ENCODE measurements at regions not wholly inside any gene's neighbourhood (a gene's known extent, or its start where the extent isn't known, plus 50 kb on each side); places are given as distances from the start of the nearest gene placed in this dataset.

DNA sequence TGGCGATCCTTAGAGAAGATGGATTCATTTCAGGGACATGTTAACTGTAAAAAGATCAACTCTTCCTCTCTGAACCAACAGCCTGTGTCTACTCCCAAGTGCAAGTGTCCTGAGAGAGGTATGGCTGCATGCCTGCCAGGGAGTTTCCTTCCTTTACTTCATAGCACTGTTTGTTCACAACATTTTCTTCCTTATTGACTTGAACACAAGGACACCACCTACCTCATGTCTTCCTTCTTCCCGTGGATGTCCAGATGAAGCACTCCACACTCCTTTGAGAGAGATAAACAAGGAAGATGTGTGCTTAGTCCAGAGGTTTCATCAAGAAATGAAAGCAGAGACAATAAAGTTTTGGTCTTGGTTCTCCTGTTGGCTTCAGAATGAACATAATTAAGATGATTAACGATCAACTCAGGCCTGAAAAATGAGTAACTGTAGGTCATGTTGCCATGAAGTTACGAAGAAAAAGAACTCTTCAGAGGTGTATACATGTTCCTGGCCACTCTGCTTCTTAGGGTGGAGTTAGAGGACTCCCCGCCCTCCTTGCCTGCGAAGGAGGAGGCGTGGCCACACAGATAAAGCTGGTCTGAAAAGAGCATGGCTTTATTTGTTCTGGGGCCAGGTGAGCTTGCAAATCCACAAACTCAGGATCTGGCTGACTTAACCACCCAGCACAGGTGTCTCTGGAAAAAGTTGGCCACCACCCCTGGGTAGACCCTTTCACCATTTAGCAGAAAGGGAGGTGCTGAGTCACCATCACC is 155.0 kb upstream of the KCTD1 start:
- Histone ChIP-seq H3K4me1 (ENCODE audit: insufficient read depth) (no peaks in the 10 kb centered on the region), H3K36me3 (ENCODE audit: insufficient read depth) (no peaks in the 10 kb centered on the region), H3K27ac (ENCODE audit: low read depth) (no peak overlapping the region), H3K4me3 (ENCODE audit: low read depth, low read length) (no peak overlapping the region)
- WGBS, result 74% methylated on average over 7 of the region's 7 CpGs
- DNase-seq (ENCODE audit: extremely low spot score), result no peak

DNA sequence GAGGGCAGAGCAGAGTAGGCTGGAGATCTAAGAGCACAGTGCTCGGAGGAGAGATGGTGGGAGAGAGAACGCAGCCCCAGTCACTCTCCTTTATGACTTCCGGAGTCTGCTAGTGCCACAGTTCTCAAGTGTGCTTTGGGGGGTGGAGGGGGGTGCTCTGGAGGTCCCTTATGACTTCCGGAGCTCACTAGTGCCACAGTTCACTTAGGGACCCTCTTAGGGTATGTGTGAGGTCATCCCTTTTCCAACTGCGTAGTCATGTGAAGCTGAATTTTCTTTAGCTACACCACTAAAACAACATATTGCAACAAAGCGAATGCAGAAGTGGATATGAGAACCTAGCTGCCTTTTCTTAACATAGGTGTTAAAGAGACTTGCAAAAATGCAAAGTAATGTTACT is 153.7 kb upstream of the KCTD1 start:
- no peaks in the 10 kb centered on the region for H3K36me3 ChIP-seq (ENCODE audit: insufficient read depth)
- H3K4me1 ChIP-seq (ENCODE audit: insufficient read depth), result no peaks in the 10 kb centered on the region
- H3K27ac ChIP-seq (ENCODE audit: low read depth), result no peak overlapping the region
- 57% methylated on average over 6 of the region's 6 CpGs for WGBS
- DNase-seq (ENCODE audit: extremely low spot score), result no peak
- no peak overlapping the region for H3K4me3 ChIP-seq (ENCODE audit: low read depth, low read length)

DNA sequence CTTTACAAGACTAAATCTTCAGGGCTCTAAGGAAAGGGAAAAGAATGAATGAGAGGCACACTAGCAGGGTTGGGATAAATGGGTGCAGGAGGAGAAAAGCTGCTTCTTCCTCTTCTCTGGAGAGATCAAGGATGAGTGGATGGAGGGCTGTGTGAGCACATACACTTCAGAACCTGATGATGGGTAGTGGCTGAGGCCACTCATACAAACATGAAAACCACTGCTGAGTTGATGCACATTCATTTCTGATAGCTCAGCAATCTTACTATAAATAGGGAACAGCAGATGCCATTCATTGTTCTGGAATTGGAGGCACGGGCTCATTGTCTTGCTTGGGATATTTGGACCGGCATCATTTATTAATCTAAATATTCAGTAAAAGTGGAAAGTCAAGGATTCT is 152.4 kb upstream of the KCTD1 start:
- no peak overlapping the region for H3K27ac ChIP-seq (ENCODE audit: low read depth)
- no peaks in the 10 kb centered on the region for H3K4me1 ChIP-seq (ENCODE audit: insufficient read depth)
- WGBS, result 82% methylated on average over 2 of the region's 2 CpGs
- no peak for DNase-seq (ENCODE audit: extremely low spot score)
- H3K4me3 ChIP-seq (ENCODE audit: low read depth, low read length), result no peak overlapping the region
- no peaks in the 10 kb centered on the region for H3K36me3 ChIP-seq (ENCODE audit: insufficient read depth)

DNA sequence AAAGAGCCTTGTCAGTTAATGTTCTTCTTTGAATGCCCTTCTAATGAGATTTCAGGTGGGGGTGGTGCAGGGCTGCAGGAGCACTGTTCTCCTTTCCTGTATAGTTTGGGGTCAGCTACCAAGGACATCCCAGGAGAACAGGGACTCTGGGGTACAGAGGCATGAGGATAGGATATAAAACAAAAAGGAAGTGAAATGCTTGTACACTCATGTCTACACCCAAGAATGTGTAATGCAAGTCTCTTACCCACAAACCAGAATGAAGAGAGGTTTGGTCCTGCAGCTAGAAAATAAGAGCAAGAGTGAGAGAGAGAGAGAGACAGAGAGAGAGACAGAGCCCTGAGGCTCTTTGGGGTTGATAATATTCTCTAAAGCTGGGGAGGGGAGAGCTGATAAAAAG is 151.8 kb upstream of the KCTD1 start:
- no peaks in the 10 kb centered on the region for H3K4me1 ChIP-seq (ENCODE audit: insufficient read depth)
- H3K36me3 ChIP-seq (ENCODE audit: insufficient read depth), result no peaks in the 10 kb centered on the region
- H3K4me3 ChIP-seq (ENCODE audit: low read depth, low read length), result no peak overlapping the region
- DNase-seq (ENCODE audit: extremely low spot score), result no peak
- no peak overlapping the region for H3K27ac ChIP-seq (ENCODE audit: low read depth)

DNA sequence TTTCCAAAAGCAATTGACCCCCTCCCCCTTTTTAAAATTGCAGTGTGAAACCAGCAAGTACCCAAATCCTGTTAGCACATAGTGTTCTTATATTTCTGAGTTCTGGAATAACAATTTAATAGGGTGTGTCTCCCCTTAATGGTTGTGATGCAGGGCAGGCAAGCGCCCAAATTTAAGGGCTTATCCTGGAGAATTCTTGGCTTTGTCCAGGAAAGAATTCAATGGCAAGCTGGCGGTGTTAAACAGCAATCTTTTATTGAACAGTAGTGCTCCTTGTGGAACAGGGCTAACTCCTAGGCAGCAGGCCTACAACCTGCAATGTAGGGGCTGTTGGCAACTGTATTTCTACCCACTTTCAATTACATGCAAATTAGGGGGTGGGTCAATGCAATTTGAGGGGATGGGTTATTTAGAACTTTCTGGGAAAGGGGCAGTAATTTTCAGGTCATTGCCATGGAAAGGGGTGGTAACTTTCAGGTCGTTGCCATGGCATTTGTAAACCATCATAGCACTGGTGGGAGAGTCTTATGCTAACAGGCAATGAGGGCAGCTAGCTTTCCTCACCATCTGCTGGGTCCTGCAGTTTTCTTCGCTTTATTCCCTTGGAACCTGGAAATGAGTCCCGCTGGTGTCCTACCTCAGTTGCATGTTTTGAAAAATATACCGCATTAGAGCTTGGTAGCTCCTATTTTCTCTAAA is 149.0 kb upstream of the KCTD1 start:
- Histone ChIP-seq H3K4me1 (ENCODE audit: insufficient read depth) (no peaks in the 10 kb centered on the region), H3K4me3 (ENCODE audit: low read depth, low read length) (no peak overlapping the region), H3K27ac (ENCODE audit: low read depth) (no peak overlapping the region), H3K36me3 (ENCODE audit: insufficient read depth) (no peaks in the 10 kb centered on the region)
- no peak for DNase-seq (ENCODE audit: extremely low spot score)
- 75% methylated on average over 6 of the region's 6 CpGs for WGBS

DNA sequence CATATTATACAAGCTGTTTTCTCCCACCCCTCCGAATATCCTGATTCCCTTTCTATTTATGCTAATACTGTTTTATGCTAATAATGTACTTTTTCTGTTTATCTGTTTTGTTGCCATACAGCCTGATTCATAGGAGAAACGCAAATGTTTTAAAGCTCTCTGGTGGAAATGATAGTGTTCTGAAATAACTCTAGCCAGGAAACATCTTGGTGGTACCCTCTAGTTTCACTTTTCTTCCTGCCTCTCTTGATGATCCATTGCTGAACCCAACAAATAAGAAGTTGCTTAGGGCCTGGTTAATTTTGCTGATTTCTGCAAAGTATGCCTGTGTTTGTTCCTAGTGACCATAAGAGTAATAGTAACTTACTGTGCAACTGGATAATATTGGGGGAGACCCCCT is 148.4 kb upstream of the KCTD1 start:
- Histone ChIP-seq H3K36me3 (ENCODE audit: insufficient read depth) (no peaks in the 10 kb centered on the region), H3K4me3 (ENCODE audit: low read depth, low read length) (no peak overlapping the region), H3K4me1 (ENCODE audit: insufficient read depth) (no peaks in the 10 kb centered on the region), H3K27ac (ENCODE audit: low read depth) (no peak overlapping the region)
- WGBS, result 30% methylated on average over 2 of the region's 2 CpGs
- no peak for DNase-seq (ENCODE audit: extremely low spot score)

DNA sequence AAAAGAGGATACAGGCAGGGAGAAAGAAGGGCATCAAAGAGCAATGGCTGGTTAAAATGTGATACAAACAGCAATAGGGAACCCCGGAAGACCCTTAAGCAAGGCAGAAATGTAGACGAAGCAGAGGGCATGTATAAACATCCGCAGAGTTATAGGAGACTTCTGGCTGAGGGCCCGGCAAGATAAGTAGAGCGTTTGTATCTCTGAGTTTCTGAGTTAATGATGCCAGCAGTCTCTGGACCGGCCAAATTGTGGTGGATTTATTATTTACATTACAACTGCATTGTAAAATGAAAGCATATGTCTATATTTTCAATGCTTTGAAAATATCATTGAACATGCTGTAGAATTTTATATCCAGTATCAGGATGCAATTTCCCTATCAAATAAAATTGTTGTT is 148.0 kb upstream of the KCTD1 start:
- Histone ChIP-seq H3K27ac (ENCODE audit: low read depth) (no peak overlapping the region), H3K4me3 (ENCODE audit: low read depth, low read length) (no peak overlapping the region), H3K36me3 (ENCODE audit: insufficient read depth) (no peaks in the 10 kb centered on the region), H3K4me1 (ENCODE audit: insufficient read depth) (no peaks in the 10 kb centered on the region)
- DNase-seq (ENCODE audit: extremely low spot score), result no peak
- WGBS, result 24% methylated on average over 6 of the region's 6 CpGs

DNA sequence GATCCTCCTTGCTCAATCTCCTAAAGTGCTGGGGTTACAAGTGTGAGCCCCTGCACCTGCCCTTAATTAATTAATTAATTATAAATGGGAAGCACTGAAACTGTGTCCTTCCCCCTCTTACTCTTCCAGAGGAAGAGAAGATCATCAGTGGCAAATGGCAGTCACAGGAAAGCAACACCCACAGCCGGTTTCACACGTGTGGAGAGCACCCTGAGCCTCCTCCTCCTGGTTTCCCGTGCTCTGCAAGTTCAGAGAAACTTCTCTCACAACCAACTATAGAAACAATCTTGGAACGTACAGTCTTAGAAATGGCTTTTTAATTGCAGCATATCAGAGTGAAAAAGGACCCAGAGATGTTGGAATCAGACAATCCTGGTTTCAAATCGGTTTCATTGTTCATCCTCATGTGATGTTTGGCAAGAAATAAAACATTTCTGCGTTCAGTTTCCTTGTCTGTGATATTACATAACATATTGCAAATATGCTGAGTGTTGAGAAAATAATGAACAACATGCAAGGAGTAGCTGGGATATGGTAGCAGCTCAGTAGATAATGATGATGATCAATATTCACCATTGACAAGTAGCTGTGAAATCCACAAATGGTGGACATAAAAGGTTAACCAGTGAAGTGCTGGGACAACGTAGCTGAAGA is 141.0 kb upstream of the KCTD1 start:
- no peak for DNase-seq (ENCODE audit: extremely low spot score)
- no peaks in the 10 kb centered on the region for H3K4me1 ChIP-seq (ENCODE audit: insufficient read depth)
- H3K27ac ChIP-seq (ENCODE audit: low read depth), result no peak overlapping the region
- H3K4me3 ChIP-seq (ENCODE audit: low read depth, low read length), result no peak overlapping the region
- H3K36me3 ChIP-seq (ENCODE audit: insufficient read depth), result no peaks in the 10 kb centered on the region
- WGBS, result 60% methylated on average over 7 of the region's 7 CpGs

DNA sequence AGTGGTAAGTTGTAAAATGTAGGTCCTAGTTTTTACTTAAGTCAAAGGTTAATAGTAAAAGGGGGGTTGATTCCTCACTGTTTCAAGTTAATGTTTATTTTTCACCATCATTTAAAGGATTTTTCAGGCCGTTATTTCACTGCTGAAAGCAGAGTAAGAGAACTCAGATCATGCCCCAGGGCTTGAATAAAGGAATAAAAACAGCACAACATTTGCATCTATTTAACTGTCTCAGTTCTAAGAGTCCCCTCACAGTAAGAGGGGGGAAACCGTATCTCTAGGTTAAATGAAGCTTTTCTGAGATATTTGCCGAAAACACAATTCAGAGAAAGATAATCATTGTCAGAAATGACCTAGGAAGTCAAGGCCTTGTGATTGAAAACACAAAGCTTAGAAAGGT is 138.2 kb upstream of the KCTD1 start:
- no peak overlapping the region for H3K4me3 ChIP-seq (ENCODE audit: low read depth, low read length)
- no peak for DNase-seq (ENCODE audit: extremely low spot score)
- no peaks in the 10 kb centered on the region for H3K36me3 ChIP-seq (ENCODE audit: insufficient read depth)
- 71% methylated on average over 3 of the region's 3 CpGs for WGBS
- no peak overlapping the region for H3K27ac ChIP-seq (ENCODE audit: low read depth)
- no peaks in the 10 kb centered on the region for H3K4me1 ChIP-seq (ENCODE audit: insufficient read depth)

DNA sequence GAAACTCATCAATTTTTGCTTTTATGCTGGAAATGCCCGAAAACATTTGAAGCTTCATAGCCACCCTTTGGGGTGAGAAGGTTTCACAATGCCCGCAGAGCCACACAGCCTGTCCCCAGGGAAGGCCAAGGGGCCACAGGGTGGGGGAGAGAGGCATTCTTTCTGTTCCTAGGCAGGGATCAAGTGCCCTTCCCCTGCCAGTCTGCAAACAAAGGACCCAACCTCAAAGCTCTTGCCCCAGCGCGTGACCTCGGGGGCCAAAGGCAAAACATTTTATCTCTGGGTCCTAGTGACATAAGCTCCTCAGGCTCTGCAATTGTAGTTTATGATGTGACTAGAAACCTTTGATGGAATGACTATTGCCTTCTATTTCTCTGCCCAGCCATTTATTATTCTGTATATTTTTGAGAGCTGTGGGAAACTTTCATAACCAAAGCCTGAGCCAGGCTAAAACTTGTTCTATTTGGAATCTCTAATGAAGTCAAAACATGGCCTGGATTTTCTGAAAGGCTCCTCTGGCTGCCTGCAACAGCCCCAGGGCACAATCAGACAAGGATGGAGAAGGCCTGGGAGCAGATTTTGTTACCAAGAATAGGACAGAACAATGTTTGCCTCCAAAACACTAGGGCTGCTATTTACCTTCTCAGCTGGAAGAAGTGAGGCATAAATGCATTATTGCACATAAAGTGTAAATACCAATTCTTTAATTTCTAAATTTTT is 137.2 kb upstream of the KCTD1 start:
- Histone ChIP-seq H3K36me3 (ENCODE audit: insufficient read depth) (no peaks in the 10 kb centered on the region), H3K4me3 (ENCODE audit: low read depth, low read length) (no peak overlapping the region), H3K27ac (ENCODE audit: low read depth) (no peak overlapping the region), H3K4me1 (ENCODE audit: insufficient read depth) (no peaks in the 10 kb centered on the region)
- DNase-seq (ENCODE audit: extremely low spot score), result no peak
- 69% methylated on average over 5 of the region's 5 CpGs for WGBS

DNA sequence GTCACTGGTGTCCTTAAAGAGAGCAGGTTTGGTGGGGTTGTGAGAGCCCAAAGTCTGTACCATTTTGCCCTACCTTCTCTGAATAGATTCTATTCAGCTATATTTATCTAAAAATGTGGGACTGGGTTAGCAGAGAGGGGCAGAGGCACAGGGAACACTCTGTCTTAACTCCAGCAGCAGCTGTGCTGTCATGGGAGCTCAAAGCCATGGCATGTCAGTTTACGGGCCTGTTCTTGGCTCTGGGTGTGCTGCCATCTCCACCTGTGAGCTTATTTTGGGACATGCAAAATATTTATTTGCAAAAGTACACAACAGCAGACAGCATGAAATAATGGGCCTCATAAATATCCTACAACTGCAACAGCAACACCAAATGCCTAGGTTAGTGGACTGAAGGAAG is 129.6 kb upstream of the KCTD1 start:
- H3K36me3 ChIP-seq (ENCODE audit: insufficient read depth), result no peaks in the 10 kb centered on the region
- WGBS, result 73% methylated on average over 1 of the region's 1 CpG
- H3K4me1 ChIP-seq (ENCODE audit: insufficient read depth), result no peaks in the 10 kb centered on the region
- no peak overlapping the region for H3K4me3 ChIP-seq (ENCODE audit: low read depth, low read length)
- DNase-seq (ENCODE audit: extremely low spot score), result no peak
- no peak overlapping the region for H3K27ac ChIP-seq (ENCODE audit: low read depth)

DNA sequence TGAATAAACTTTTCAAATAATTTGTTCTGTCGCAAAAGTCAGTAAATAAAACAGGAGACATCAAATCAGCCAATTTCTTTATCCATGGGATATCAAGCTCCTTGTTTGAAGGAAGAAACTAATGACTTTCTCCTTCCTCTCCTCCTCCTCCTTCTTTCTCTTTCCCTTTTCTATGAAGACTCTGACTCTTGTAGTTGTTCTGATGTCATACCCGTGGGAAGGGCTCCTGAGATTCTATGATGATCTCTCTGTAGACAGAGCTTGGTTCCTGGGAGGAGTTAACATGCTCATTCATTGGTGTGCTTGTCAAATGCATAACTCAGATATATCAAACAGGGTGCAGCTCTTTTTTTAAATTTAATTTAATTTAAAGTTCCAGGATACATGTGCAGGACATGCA is 118.7 kb upstream of the KCTD1 start:
- no peaks in the 10 kb centered on the region for H3K36me3 ChIP-seq (ENCODE audit: insufficient read depth)
- no peaks in the 10 kb centered on the region for H3K4me1 ChIP-seq (ENCODE audit: insufficient read depth)
- WGBS, result 70% methylated on average over 2 of the region's 2 CpGs
- no peak overlapping the region for H3K27ac ChIP-seq (ENCODE audit: low read depth)
- DNase-seq (ENCODE audit: extremely low spot score), result no peak
- H3K4me3 ChIP-seq (ENCODE audit: low read depth, low read length), result no peak overlapping the region

DNA sequence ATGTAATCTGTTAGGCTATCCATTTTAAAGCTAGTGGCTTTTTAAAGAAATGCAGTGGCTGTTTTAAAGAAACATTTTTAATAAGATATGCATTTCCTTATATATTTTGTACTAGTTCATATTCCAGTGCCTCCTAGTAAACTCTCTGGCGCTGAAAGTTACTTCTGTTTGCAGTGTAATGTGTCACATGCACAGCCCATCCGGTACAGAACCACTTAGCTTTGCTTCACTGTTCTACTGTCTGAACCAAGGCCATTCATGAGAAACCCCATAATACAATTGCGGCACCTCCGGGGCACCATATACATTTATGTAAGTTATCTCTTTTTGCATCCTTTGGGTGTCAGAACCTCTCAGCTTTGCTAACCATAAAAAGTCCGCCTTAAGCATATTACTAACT is 114.6 kb upstream of the KCTD1 start:
- WGBS, result 80% methylated on average over 5 of the region's 5 CpGs
- no peaks in the 10 kb centered on the region for H3K4me1 ChIP-seq (ENCODE audit: insufficient read depth)
- DNase-seq (ENCODE audit: extremely low spot score), result no peak
- H3K36me3 ChIP-seq (ENCODE audit: insufficient read depth), result no peaks in the 10 kb centered on the region
- no peak overlapping the region for H3K27ac ChIP-seq (ENCODE audit: low read depth)
- no peak overlapping the region for H3K4me3 ChIP-seq (ENCODE audit: low read depth, low read length)

All from urinary bladder (tissue), 3 donors.